Neural progenitor cell (in vitro differentiated cells): ENCODE measurements at regions not wholly inside any gene's neighbourhood (a gene's known extent, or its start where the extent isn't known, plus 50 kb on each side); places are given as distances from the start of the nearest gene placed in this dataset.

Experiments used
- DNase-seq: peaks from one replicate; pipeline ENCODE4 v3.0.0-alpha.2; 2016; ENCODE audit warnings: low spot score
- H2AFZ ChIP-seq: fragments of 200-600 bp; sonication (generic); replicated peaks from 2 replicates; pipeline ENCODE4 v1.6.1; 2016; ENCODE audit warnings: antibody characterized with exemption
- H3F3A ChIP-seq: fragments of 200-600 bp; sonication (generic); 2 replicates; pipeline ENCODE4 v1.6.1; 2016; ENCODE audit warnings: antibody characterized with exemption, low read depth
- H3K27ac ChIP-seq: fragments of 200-600 bp; sonication (generic); 2 replicates; pipeline ENCODE4 v1.5.1; 2016; ENCODE audit warnings: mild to moderate bottlenecking
- H3K27me3 ChIP-seq: fragments of 200-600 bp; sonication (generic); 2 replicates; pipeline ENCODE4 v1.6.1; 2016; ENCODE audit warnings: mild to moderate bottlenecking, moderate library complexity
- H3K36me3 ChIP-seq: fragments of 200-600 bp; sonication (generic); 2 replicates; pipeline ENCODE4 v1.5.1; 2016
- H3K4me1 ChIP-seq: fragments of 200-600 bp; sonication (generic); 2 replicates; pipeline ENCODE4 v1.6.1; 2016; ENCODE audit warnings: mixed run types
- H3K4me2 ChIP-seq: fragments of 200-600 bp; sonication (generic); 2 replicates; pipeline ENCODE4 v1.6.1; 2016
- H3K4me3 ChIP-seq: fragments of 200-600 bp; sonication (generic); 2 replicates; pipeline ENCODE4 v1.5.1; 2016
- H3K79me2 ChIP-seq: fragments of 200-600 bp; sonication (generic); 2 replicates; pipeline ENCODE4 v1.6.1; 2016; ENCODE audit warnings: low read depth
- H3K9ac ChIP-seq: fragments of 200-600 bp; sonication (generic); 2 replicates; pipeline ENCODE4 v1.6.1; 2016
- H3K9me3 ChIP-seq: fragments of 200-600 bp; sonication (generic); 2 replicates; pipeline ENCODE4 v1.5.1; 2016; ENCODE audit warnings: low read depth
- H4K20me1 ChIP-seq: fragments of 200-600 bp; sonication (generic); 2 replicates; pipeline ENCODE4 v1.6.1; 2016; ENCODE audit warnings: low read depth
- H3K27ac Mint-ChIP-seq: 3 replicates; pipeline ENCODE4 v1.8.0; 2021; ENCODE audit warnings: mixed read lengths
- H3K27me3 Mint-ChIP-seq: 2 replicates; pipeline ENCODE4 v1.8.0; 2022; ENCODE audit warnings: low read depth, mild to moderate bottlenecking, inconsistent platforms, moderate library complexity, mixed read lengths; ENCODE audit not compliant: insufficient read depth
- H3K36me3 Mint-ChIP-seq: 3 replicates; pipeline ENCODE4 v1.8.0; 2021; ENCODE audit warnings: mixed read lengths
- H3K4me1 Mint-ChIP-seq: 3 replicates; pipeline ENCODE4 v1.8.0; 2021; ENCODE audit warnings: mixed read lengths
- H3K4me3 Mint-ChIP-seq: 3 replicates; pipeline ENCODE4 v1.8.0; 2021; ENCODE audit warnings: mild to moderate bottlenecking, moderate library complexity, mixed read lengths
- H3K9me3 Mint-ChIP-seq: 3 replicates; pipeline ENCODE4 v1.8.0; 2020; ENCODE audit warnings: mixed read lengths
- CTCF ChIP-seq: fragments of 200-600 bp; sonication (generic); IDR thresholded peaks from 2 replicates; pipeline ENCODE4 v1.5.1; 2017; ENCODE audit warnings: antibody characterized with exemption, mild to moderate bottlenecking
- EZH2 ChIP-seq: fragments of 200-600 bp; sonication (generic); IDR thresholded peaks from 2 replicates; pipeline ENCODE4 v1.6.1; 2017; ENCODE audit warnings: antibody characterized with exemption, mild to moderate bottlenecking, moderate library complexity
- EZH2phosphoT487 ChIP-seq: fragments of 200-600 bp; sonication (generic); IDR thresholded peaks from 2 replicates; pipeline ENCODE4 v1.6.1; 2017; ENCODE audit warnings: antibody characterized with exemption

- Histone ChIP-seq H3F3A (peaks cover 12% of the 10 kb centered on the region), H3K36me3 (no peaks in the 10 kb centered on the region), H3K4me3 (no peak overlapping the region), H3K4me2 (peak overlapping the region; percentile 54), H3K9me3 (no peaks in the 10 kb centered on the region), H3K27me3 (no peaks in the 10 kb centered on the region), H2AFZ (no peak overlapping the region), H3K79me2 (no peaks in the 10 kb centered on the region), H3K9ac (no peak overlapping the region), H3K4me1 (peaks cover 20% of the 10 kb centered on the region), H4K20me1 (no peaks in the 10 kb centered on the region), H3K27ac (no peak overlapping the region)
- H3K9me3 Mint-ChIP-seq, result peaks cover 37% of the 10 kb centered on the region
- H3K27ac Mint-ChIP-seq, result peak overlapping the region; percentile 98
- H3K36me3 Mint-ChIP-seq, result peaks cover 1% of the 10 kb centered on the region
- peak; percentile 47 for DNase-seq
- peaks cover 28% of the 10 kb centered on the region for H3K4me1 Mint-ChIP-seq
- H3K27me3 Mint-ChIP-seq, result peaks cover 6% of the 10 kb centered on the region
- peak overlapping the region; percentile 28 for H3K4me3 Mint-ChIP-seq
- no peak for TF ChIP-seq EZH2phosphoT487
- no peak for TF ChIP-seq EZH2
- no peak for TF ChIP-seq CTCF
Measured at GRCh38 chr10:113273181-113274163, 279.4 kb upstream of the HABP2 start.

DNA sequence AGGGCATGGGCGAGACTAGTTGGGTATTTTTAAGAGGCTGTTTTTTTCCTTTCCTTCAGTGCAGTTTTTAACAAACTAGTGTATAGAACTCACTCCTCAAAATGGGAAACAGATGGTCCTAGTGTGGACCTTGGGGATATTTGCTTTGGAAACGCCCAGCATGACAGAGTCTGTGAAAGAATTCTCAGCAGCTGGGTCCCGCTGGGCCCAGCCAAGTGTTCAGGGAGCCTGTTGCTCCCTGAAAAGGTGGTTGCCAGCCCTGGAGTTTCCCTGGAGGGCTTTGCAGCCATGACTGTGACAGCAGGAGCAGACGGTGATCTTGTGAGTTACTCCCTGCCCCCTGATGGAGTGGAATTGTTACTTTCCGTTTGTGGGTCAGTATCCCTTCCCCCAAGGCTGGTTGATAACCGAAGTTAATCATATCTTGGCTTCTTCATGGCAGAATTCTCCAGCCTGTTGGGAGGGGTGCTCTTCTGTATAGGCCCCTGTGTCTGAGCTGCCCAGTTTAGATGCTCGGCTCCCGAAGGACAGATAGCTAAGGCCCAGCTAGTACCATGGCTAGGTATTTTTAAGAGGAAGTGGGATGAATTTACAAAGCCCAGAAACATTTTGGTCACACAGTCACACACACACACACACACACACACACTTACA is 278.6 kb upstream of the HABP2 start:
- no peak overlapping the region for H2AFZ ChIP-seq
- Mint-ChIP-seq H3K4me1 (peaks cover 28% of the 10 kb centered on the region), H3K36me3 (peaks cover 1% of the 10 kb centered on the region), H3K4me3 (peak overlapping the region; percentile 49), H3K27me3 (peaks cover 6% of the 10 kb centered on the region), H3K9me3 (peaks cover 38% of the 10 kb centered on the region), H3K27ac (peak overlapping the region; percentile 98)
- DNase-seq, result no peak
- no peak overlapping the region for H3K27ac ChIP-seq
- no peaks in the 10 kb centered on the region for H4K20me1 ChIP-seq
- no peak for TF ChIP-seq EZH2
- no peak for TF ChIP-seq EZH2phosphoT487
- no peak for TF ChIP-seq CTCF
- no peaks in the 10 kb centered on the region for H3K36me3 ChIP-seq
- peaks cover 12% of the 10 kb centered on the region for H3F3A ChIP-seq
- peaks cover 20% of the 10 kb centered on the region for H3K4me1 ChIP-seq
- H3K4me2 ChIP-seq, result no peak overlapping the region
- H3K9me3 ChIP-seq, result no peaks in the 10 kb centered on the region
- H3K27me3 ChIP-seq, result no peaks in the 10 kb centered on the region
- H3K79me2 ChIP-seq, result no peaks in the 10 kb centered on the region
- no peak overlapping the region for H3K4me3 ChIP-seq
- no peak overlapping the region for H3K9ac ChIP-seq

- Histone ChIP-seq H3K36me3 (no peaks in the 10 kb centered on the region), H2AFZ (no peak overlapping the region), H3K27me3 (no peaks in the 10 kb centered on the region), H3K4me3 (no peak overlapping the region), H3F3A (peaks cover 8% of the 10 kb centered on the region), H3K4me2 (no peak overlapping the region), H4K20me1 (no peaks in the 10 kb centered on the region), H3K4me1 (peaks cover 12% of the 10 kb centered on the region), H3K9ac (no peak overlapping the region), H3K79me2 (no peaks in the 10 kb centered on the region), H3K9me3 (no peaks in the 10 kb centered on the region), H3K27ac (no peak overlapping the region)
- no peaks in the 10 kb centered on the region for H3K36me3 Mint-ChIP-seq
- peaks cover 4% of the 10 kb centered on the region for H3K27me3 Mint-ChIP-seq
- no peak for DNase-seq
- H3K4me3 Mint-ChIP-seq, result no peak overlapping the region
- peaks cover 17% of the 10 kb centered on the region for H3K4me1 Mint-ChIP-seq
- H3K9me3 Mint-ChIP-seq, result peaks cover 34% of the 10 kb centered on the region
- H3K27ac Mint-ChIP-seq, result no peak overlapping the region
- TF ChIP-seq CTCF (no peak), EZH2phosphoT487 (no peak), EZH2 (no peak)
Measured at GRCh38 chr10:113278221-113278620, 274.6 kb upstream of the HABP2 start.
